Astrocyte (in vitro differentiated cells and primary cell): ENCODE measurements at regions not wholly inside any gene's neighbourhood (a gene's known extent, or its start where the extent isn't known, plus 50 kb on each side); places are given as distances from the start of the nearest gene placed in this dataset.

Experiments
- EZH2 ChIP-seq: IDR thresholded peaks from 2 replicates; pipeline ENCODE4 v1.6.1; 2012; ENCODE audit warnings: mild to moderate bottlenecking, low read length, inconsistent platforms; ENCODE audit not compliant: insufficient read depth
- TF ChIP-seq, protein P1 (sequence below): IDR thresholded peaks from 2 replicates; pipeline ENCODE4 v1.5.1; 2011; ENCODE audit warnings: low read depth, mild to moderate bottlenecking, inconsistent platforms, low read length, moderate library complexity; ENCODE audit not compliant: insufficient read depth

DNA sequence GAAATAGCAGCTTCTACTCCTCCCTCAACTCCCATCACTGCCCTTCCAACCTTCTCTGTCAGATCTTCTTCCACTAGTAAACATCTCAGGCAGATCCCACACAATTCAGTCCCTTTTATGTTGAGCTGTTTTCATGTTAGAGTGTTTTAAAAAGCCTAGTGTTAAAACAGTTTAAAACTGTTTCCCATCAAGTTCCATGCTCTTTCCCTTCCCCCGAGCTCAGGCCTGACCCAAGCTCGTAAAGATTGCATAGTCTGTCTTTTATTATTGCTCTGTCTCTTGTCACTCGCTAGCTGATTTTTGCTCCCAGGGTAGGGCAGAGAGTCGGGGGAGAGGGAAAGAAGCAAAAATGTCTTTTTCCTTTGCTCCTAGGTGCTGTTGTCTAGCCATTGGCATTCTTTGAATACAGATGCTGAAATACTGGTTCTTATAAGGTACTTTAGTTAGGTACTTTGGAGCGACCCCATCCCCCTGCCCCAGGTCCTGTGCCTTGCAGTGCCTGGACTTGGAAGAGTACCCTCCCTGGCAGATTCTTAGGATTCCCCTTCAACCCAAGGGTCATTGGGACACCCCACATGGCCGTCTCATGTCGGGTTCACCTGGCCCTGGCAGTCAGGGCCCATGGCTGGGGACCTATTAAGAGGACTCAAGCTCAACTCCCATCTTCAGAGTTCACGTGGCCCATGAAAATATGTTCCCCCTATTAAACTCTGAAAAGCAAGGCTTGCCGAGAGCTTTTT, 101.2 kb upstream of the ARMC2 start:
- TF ChIP-seq, protein P1, sequence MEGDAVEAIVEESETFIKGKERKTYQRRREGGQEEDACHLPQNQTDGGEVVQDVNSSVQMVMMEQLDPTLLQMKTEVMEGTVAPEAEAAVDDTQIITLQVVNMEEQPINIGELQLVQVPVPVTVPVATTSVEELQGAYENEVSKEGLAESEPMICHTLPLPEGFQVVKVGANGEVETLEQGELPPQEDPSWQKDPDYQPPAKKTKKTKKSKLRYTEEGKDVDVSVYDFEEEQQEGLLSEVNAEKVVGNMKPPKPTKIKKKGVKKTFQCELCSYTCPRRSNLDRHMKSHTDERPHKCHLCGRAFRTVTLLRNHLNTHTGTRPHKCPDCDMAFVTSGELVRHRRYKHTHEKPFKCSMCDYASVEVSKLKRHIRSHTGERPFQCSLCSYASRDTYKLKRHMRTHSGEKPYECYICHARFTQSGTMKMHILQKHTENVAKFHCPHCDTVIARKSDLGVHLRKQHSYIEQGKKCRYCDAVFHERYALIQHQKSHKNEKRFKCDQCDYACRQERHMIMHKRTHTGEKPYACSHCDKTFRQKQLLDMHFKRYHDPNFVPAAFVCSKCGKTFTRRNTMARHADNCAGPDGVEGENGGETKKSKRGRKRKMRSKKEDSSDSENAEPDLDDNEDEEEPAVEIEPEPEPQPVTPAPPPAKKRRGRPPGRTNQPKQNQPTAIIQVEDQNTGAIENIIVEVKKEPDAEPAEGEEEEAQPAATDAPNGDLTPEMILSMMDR = no peak
- TF ChIP-seq EZH2 = no peak
